Breast epithelium (tissue), 3 donors: ENCODE measurements at regions not wholly inside any gene's neighbourhood (a gene's known extent, or its start where the extent isn't known, plus 50 kb on each side); places are given as distances from the start of the nearest gene placed in this dataset.

Source experiments
- CTCF ChIP-seq, 3 donors: fragments of 450-650 bp; IDR thresholded peaks; one replicate each; pipeline ENCODE4 v1.5.1; 2016 to 2017; ENCODE audit warnings: antibody characterized with exemption in 3 of 3, mild to moderate bottlenecking in 3 of 3, moderate library complexity in 3 of 3
- POLR2A ChIP-seq: fragments of 450-650 bp; IDR thresholded peaks from one replicate; pipeline ENCODE4 v1.6.1; 2016; ENCODE audit warnings: antibody characterized with exemption, mild to moderate bottlenecking, moderate library complexity

GRCh38 chr1:196148367-196148970 is 459.8 kb downstream of the KCNT2 start:
- TF ChIP-seq POLR2A (no peak), CTCF (IDR thresholded peaks at IDR 0.05) (peak; percentile 11 to 54 (median 31))
